H1 (cell line): ENCODE measurements at regions not wholly inside any gene's neighbourhood (a gene's known extent, or its start where the extent isn't known, plus 50 kb on each side); places are given as distances from the start of the nearest gene placed in this dataset.
"Not testable (repeated sequence)": the region's sequence is repeated elsewhere in the genome, so short reads cannot be mapped to it uniquely, and the experiment has no call there.

ENCODE experiments used
- CTCF ChIA-PET: fragments of 300-600 bp; sonication (Branson Sonifier 250); formaldehyde crosslinking; loops from one replicate; lab custom pipeline; 2021; ENCODE audit not compliant: partially characterized antibody; lab: Charles Lee
- POLR2A ChIA-PET: fragments of 300-600 bp; sonication (Branson Sonifier 250); formaldehyde crosslinking; loops from one replicate; lab custom pipeline; 2021; ENCODE audit warnings: inconsistent platforms; ENCODE audit not compliant: partially characterized antibody; lab: Charles Lee
- DNase-seq, 2 experiments: peaks; one replicate each; pipeline versions ENCODE4 v3.0.0 to v3.0.0-alpha.2; 2010 to 2022; ENCODE audit warnings: low spot score in 2 of 2, low read depth in 1 of 2, mixed read lengths in 1 of 2
- FAIRE-seq: peaks from 2 replicates; lab custom pipeline; 2011; peaks lifted over from hg19 to GRCh38; lab: Jason Lieb, UNC
- H2AFZ ChIP-seq: 2 replicates; pipeline ENCODE4 v1.8.1; 2012; ENCODE audit warnings: low read length, inconsistent platforms
- H2AK5ac ChIP-seq: 2 replicates; pipeline ENCODE4 v1.6.1; 2013; ENCODE audit warnings: low read depth, low read length
- H2BK120ac ChIP-seq: replicated peaks from 2 replicates; pipeline ENCODE3; 2013; ENCODE audit warnings: low read depth, low read length, inconsistent platforms
- H2BK12ac ChIP-seq: 2 replicates; pipeline ENCODE4 v1.6.1; 2013; ENCODE audit warnings: low read depth, low read length
- H2BK15ac ChIP-seq: 2 replicates; pipeline ENCODE4 v1.6.1; 2013; ENCODE audit warnings: low read length
- H2BK20ac ChIP-seq: 2 replicates; pipeline ENCODE4 v1.6.1; 2013; ENCODE audit warnings: low read length
- H2BK5ac ChIP-seq: 2 replicates; pipeline ENCODE4 v1.6.1; 2013; ENCODE audit warnings: low read depth, low read length
- H3K14ac ChIP-seq: 2 replicates; pipeline ENCODE4 v1.6.1; 2013; ENCODE audit warnings: inconsistent platforms; ENCODE audit not compliant: insufficient read length
- H3K18ac ChIP-seq: 2 replicates; pipeline ENCODE4 v1.6.1; 2013; ENCODE audit warnings: low read length; ENCODE audit errors: extremely low read depth
- H3K23ac ChIP-seq: 2 replicates; pipeline ENCODE4 v1.6.1; 2013; ENCODE audit warnings: inconsistent platforms; ENCODE audit not compliant: insufficient read length
- H3K23me2 ChIP-seq: 2 replicates; pipeline ENCODE4 v1.6.1; 2013; ENCODE audit warnings: low read depth, low read length
- H3K27ac ChIP-seq: 2 replicates; pipeline ENCODE4 v1.6.1; 2011; ENCODE audit warnings: low read depth, low read length, inconsistent platforms
- H3K27me3 ChIP-seq, 4 experiments: replicated peaks in 1 of 4; 1 replicate in 1 of 4; 2 replicates in 3 of 4; pipeline versions ENCODE4 v1.6.1 to v1.8.1; 2011 to 2013; ENCODE audit warnings: low read length in 3 of 4, mild to moderate bottlenecking in 3 of 4, inconsistent platforms in 2 of 4, mixed read lengths in 2 of 4, moderate library complexity in 1 of 4; ENCODE audit not compliant: control insufficient read depth in 3 of 4, insufficient read depth in 3 of 4; ENCODE audit errors: extremely low read depth in 1 of 4
- H3K36me3 ChIP-seq, 4 experiments: 2 replicates each; pipeline versions ENCODE4 v1.6.1 to v1.8.1; 2011 to 2013; ENCODE audit warnings: mild to moderate bottlenecking in 4 of 4, low read length in 3 of 4, moderate library complexity in 2 of 4, control low read depth in 1 of 4, inconsistent platforms in 1 of 4; ENCODE audit not compliant: insufficient read depth in 4 of 4, control insufficient read depth in 2 of 4
- H3K4ac ChIP-seq: replicated peaks from 2 replicates; pipeline ENCODE3; 2013; ENCODE audit warnings: low read length, low read depth, mixed read lengths, inconsistent platforms; ENCODE audit not compliant: insufficient read length
- H3K4me1 ChIP-seq, 4 experiments: replicated peaks in 1 of 4; 1 replicate in 1 of 4; 2 replicates in 3 of 4; pipeline versions ENCODE4 v1.6.1 to v1.8.1; 2011 to 2013; ENCODE audit warnings: low read length in 3 of 4, inconsistent platforms in 2 of 4, mixed read lengths in 1 of 4; ENCODE audit not compliant: insufficient read depth in 4 of 4, control insufficient read depth in 3 of 4
- H3K4me2 ChIP-seq, 2 experiments: 2 replicates each; pipeline versions ENCODE4 v1.6.1 to v1.8.1; 2011 to 2013; ENCODE audit warnings: low read depth in 2 of 2, low read length in 2 of 2, control low read depth in 1 of 2, inconsistent platforms in 1 of 2, mild to moderate bottlenecking in 1 of 2; ENCODE audit not compliant: insufficient read depth in 1 of 2
- H3K4me3 ChIP-seq, 4 experiments: fragments of 200-600, 300-600 bp in 1 of 4; sonication (generic), shearing (Covaris generic), sonication (Bioruptor Twin) in 1 of 4; 2 replicates each; pipeline versions ENCODE4 v1.5.1 to v1.8.1; 2011 to 2016; ENCODE audit warnings: low read length in 4 of 4, low read depth in 3 of 4, control low read depth in 2 of 4, inconsistent platforms in 2 of 4, mild to moderate bottlenecking in 2 of 4, mixed read lengths in 1 of 4, moderate library complexity in 1 of 4; ENCODE audit not compliant: insufficient read depth in 2 of 4; ENCODE audit errors: extremely low read depth in 1 of 4
- H3K56ac ChIP-seq: replicated peaks from 2 replicates; pipeline ENCODE3; 2013; ENCODE audit warnings: low read depth, mild to moderate bottlenecking, mixed read lengths, low read length, inconsistent platforms; ENCODE audit not compliant: insufficient read length
- H3K79me1 ChIP-seq: 2 replicates; pipeline ENCODE4 v1.6.1; 2013; ENCODE audit warnings: low read depth, low read length, control low read depth
- H3K79me2 ChIP-seq, 2 experiments: 2 replicates each; pipeline versions ENCODE4 v1.6.1 to v1.8.1; 2012 to 2013; ENCODE audit warnings: low read length in 2 of 2, mild to moderate bottlenecking in 2 of 2, inconsistent platforms in 1 of 2; ENCODE audit not compliant: insufficient read depth in 2 of 2, control insufficient read depth in 1 of 2
- H3K9ac ChIP-seq, 4 experiments: replicated peaks in 1 of 4; 1 replicate in 1 of 4; 2 replicates in 3 of 4; pipeline versions ENCODE4 v1.6.1 to v1.8.1; 2011 to 2013; ENCODE audit warnings: low read depth in 3 of 4, low read length in 3 of 4, control low read depth in 2 of 4, mild to moderate bottlenecking in 2 of 4, moderate library complexity in 2 of 4, inconsistent platforms in 1 of 4; ENCODE audit errors: extremely low read depth in 1 of 4
- H3K9me3 ChIP-seq, 2 experiments: 2 replicates each; pipeline versions ENCODE4 v1.6.1 to v1.8.1; 2012 to 2013; ENCODE audit warnings: mild to moderate bottlenecking in 2 of 2, moderate library complexity in 2 of 2, control low read depth in 1 of 2, inconsistent platforms in 1 of 2, low read depth in 1 of 2, low read length in 1 of 2, mixed read lengths in 1 of 2; ENCODE audit not compliant: insufficient read depth in 2 of 2
- H4K20me1 ChIP-seq, 2 experiments: replicated peaks in 1 of 2; 2 replicates each; pipeline versions ENCODE3 to v1.8.1; 2011 to 2013; ENCODE audit warnings: inconsistent platforms in 2 of 2, low read length in 2 of 2, mild to moderate bottlenecking in 1 of 2; ENCODE audit not compliant: insufficient read depth in 2 of 2, control insufficient read depth in 1 of 2
- H4K5ac ChIP-seq: 2 replicates; pipeline ENCODE4 v1.6.1; 2013; ENCODE audit warnings: low read length, low read depth, mixed read lengths, inconsistent platforms; ENCODE audit not compliant: insufficient read length
- H4K8ac ChIP-seq: 2 replicates; pipeline ENCODE4 v1.8.0; 2013; ENCODE audit warnings: mild to moderate bottlenecking, moderate library complexity, low read length, inconsistent platforms; ENCODE audit not compliant: insufficient read depth; ENCODE audit errors: extremely low read depth
- H4K91ac ChIP-seq: replicated peaks from 2 replicates; pipeline ENCODE3; 2013; ENCODE audit warnings: low read length, mixed read lengths, inconsistent platforms; ENCODE audit not compliant: insufficient read length
- CHD2 ChIP-seq: IDR thresholded peaks from 2 replicates; pipeline ENCODE4 v1.6.1; 2012; ENCODE audit warnings: low read length, improper control_type of control experiment
- RBBP5 ChIP-seq: IDR thresholded peaks from 2 replicates; pipeline ENCODE4 v1.7.1; 2012; ENCODE audit warnings: low read depth, mild to moderate bottlenecking, inconsistent platforms, low read length, moderate library complexity, borderline replicate concordance
- SIRT6 ChIP-seq: IDR thresholded peaks from one replicate; pipeline ENCODE4 v1.7.1; 2012; ENCODE audit warnings: low read length, inconsistent platforms
- WGBS, 2 experiments: shearing (Covaris generic) in 1 of 2; methylation state at CpG; one replicate each; pipeline versions ENCODE4 v1.1.6 to v1.1.7; 2013 to 2015; ENCODE audit warnings: low lambda C conversion rate in 2 of 2, mixed read lengths in 2 of 2, inconsistent platforms in 1 of 2, low coverage in 1 of 2, missing lambda C conversion rate in 1 of 2; ENCODE audit not compliant: insufficient replicate concordance in 2 of 2, insufficient coverage in 1 of 2, insufficient read length in 1 of 2; ENCODE audit errors: extremely low coverage in 1 of 2, missing lambda C conversion rate in 1 of 2; 5-methylcytosine and 5-hydroxymethylcytosine counted together

GRCh38 chr6:8852332-8852731 is 417.0 kb upstream of the SLC35B3 start:
- Histone ChIP-seq H2AFZ (no peak overlapping the region), H3K79me1 (no peaks in the 10 kb centered on the region), H3K18ac (no peak overlapping the region), H3K4me1 (no peaks in the 10 kb centered on the region), H2BK20ac (no peak overlapping the region), H4K20me1 (no peaks in the 10 kb centered on the region), H4K91ac (no peak overlapping the region), H2BK15ac (no peak overlapping the region), H3K23me2 (no peaks in the 10 kb centered on the region; the same call in 1 of the 2 replicates), H4K8ac (no peak overlapping the region), H4K5ac (no peak overlapping the region), H3K4me3 (no peak overlapping the region), H3K4ac (no peak overlapping the region), H3K27me3 (no peaks in the 10 kb centered on the region), H3K14ac (no peak overlapping the region), H3K9me3 (no peaks in the 10 kb centered on the region), H3K56ac (no peak overlapping the region), H3K36me3 (no peaks in the 10 kb centered on the region), H2BK120ac (no peak overlapping the region), H3K27ac (no peak overlapping the region), H3K23ac (no peak overlapping the region), H3K79me2 (no peaks in the 10 kb centered on the region), H2BK12ac (no peak overlapping the region), H2BK5ac (no peak overlapping the region), H3K9ac (no peak overlapping the region), H3K4me2 (no peak overlapping the region), H2AK5ac (no peak overlapping the region)
- DNase-seq (no peak), FAIRE-seq (no peak)
- CTCF ChIA-PET = interaction anchor here (0.9 kb wide), 1 partner anchor 11 kb away, joined by 3 read pairs; no protein-coding TSS in a partner anchor
- WGBS, 2 experiments = 75% methylated on average over 3 of the region's 3 CpGs; no CpG with 5 or more reads in 1 of the 2 experiments
- no peak for TF ChIP-seq SIRT6
- no peak for TF ChIP-seq CHD2
- TF ChIP-seq RBBP5 = no peak
- POLR2A ChIA-PET = no interaction called here

- not testable (repeated sequence) for FAIRE-seq, H2BK12ac ChIP-seq
These were observed 411.3 kb upstream of the SLC35B3 start for GRCh38 chr6:8846680-8847079.

More at GRCh38 chr6:8846680-8847079, 411.3 kb upstream of the SLC35B3 start:
- H3K14ac ChIP-seq, H3K79me2 ChIP-seq, H3K23ac ChIP-seq, H3K4me3 ChIP-seq, H3K36me3 ChIP-seq, H3K56ac ChIP-seq, H2BK15ac ChIP-seq, H3K79me1 ChIP-seq, H2BK5ac ChIP-seq, H3K4me2 ChIP-seq, H3K4me1 ChIP-seq, H2AK5ac ChIP-seq, H3K9ac ChIP-seq, H3K23me2 ChIP-seq, H2BK20ac ChIP-seq, H3K18ac ChIP-seq, H4K8ac ChIP-seq, H2BK120ac ChIP-seq, H3K27me3 ChIP-seq, H3K4ac ChIP-seq, H4K20me1 ChIP-seq, H4K91ac ChIP-seq, H4K5ac ChIP-seq, H2AFZ ChIP-seq, H3K27ac ChIP-seq, H3K9me3 ChIP-seq, CTCF ChIA-PET, POLR2A ChIA-PET, DNase-seq: not testable (repeated sequence)
- 95% methylated on average over 6 of the region's 6 CpGs; no CpG with 5 or more reads in 1 of the 2 experiments for WGBS, 2 experiments
